ENCODE measurements at regions not wholly inside any gene's neighbourhood (a gene's known extent, or its start where the extent isn't known, plus 50 kb on each side); places are given as distances from the start of the nearest gene placed in this dataset.

GRCh38 chr2:121148481-121148880 lies 136.5 kb downstream of the TFCP2L1 start:
- DNase-seq, result no peak
- Histone ChIP-seq H3K9me3 (no peaks in the 10 kb centered on the region), H3K36me3 (no peaks in the 10 kb centered on the region), H3K4me1 (no peaks in the 10 kb centered on the region), H3K27ac (no peak overlapping the region), H3K27me3 (no peaks in the 10 kb centered on the region), H3K4me3 (no peak overlapping the region)
- TF ChIP-seq CTCF (IDR thresholded peaks at IDR 0.05) (no peak), POLR2A (IDR thresholded peaks at IDR 0.05) (no peak)
- intact Hi-C loops (cut with DNase I; ENCODE audit: low total_unique reads), result no loop called here

GRCh38 chr2:121149384-121149783 lies 135.6 kb downstream of the TFCP2L1 start:
- H3K36me3 ChIP-seq, result no peaks in the 10 kb centered on the region
- intact Hi-C loops (cut with DNase I; ENCODE audit: low total_unique reads), result no loop called here
- no peak for DNase-seq
- no peaks in the 10 kb centered on the region for H3K4me1 ChIP-seq
- H3K4me3 ChIP-seq, result no peak overlapping the region
- no peaks in the 10 kb centered on the region for H3K27me3 ChIP-seq
- TF ChIP-seq CTCF (IDR thresholded peaks at IDR 0.05) (no peak), POLR2A (IDR thresholded peaks at IDR 0.05) (no peak)
- H3K27ac ChIP-seq, result no peak overlapping the region
- H3K9me3 ChIP-seq, result no peaks in the 10 kb centered on the region

GRCh38 chr2:121150126-121150525 lies 134.9 kb downstream of the TFCP2L1 start:
- DNase-seq, result no peak
- H3K9me3 ChIP-seq, result no peaks in the 10 kb centered on the region
- no peak overlapping the region for H3K27ac ChIP-seq
- no peak overlapping the region for H3K4me3 ChIP-seq
- intact Hi-C loops (cut with DNase I; ENCODE audit: low total_unique reads), result no loop called here
- H3K27me3 ChIP-seq, result no peaks in the 10 kb centered on the region
- H3K4me1 ChIP-seq, result no peaks in the 10 kb centered on the region
- no peaks in the 10 kb centered on the region for H3K36me3 ChIP-seq
- TF ChIP-seq CTCF (IDR thresholded peaks at IDR 0.05), result no peak
- no peak for TF ChIP-seq POLR2A (IDR thresholded peaks at IDR 0.05)

GRCh38 chr2:121150713-121151112 lies 134.3 kb downstream of the TFCP2L1 start:
- Histone ChIP-seq H3K4me1 (no peaks in the 10 kb centered on the region), H3K36me3 (no peaks in the 10 kb centered on the region), H3K27me3 (no peaks in the 10 kb centered on the region), H3K4me3 (no peak overlapping the region), H3K9me3 (no peaks in the 10 kb centered on the region), H3K27ac (no peak overlapping the region)
- DNase-seq, result no peak
- TF ChIP-seq CTCF (IDR thresholded peaks at IDR 0.05) (no peak), POLR2A (IDR thresholded peaks at IDR 0.05) (no peak)
- intact Hi-C loops (cut with DNase I; ENCODE audit: low total_unique reads), result no loop called here

GRCh38 chr2:121151311-121152109 lies 133.5 kb downstream of the TFCP2L1 start:
- TF ChIP-seq POLR2A (IDR thresholded peaks at IDR 0.05) (no peak), CTCF (IDR thresholded peaks at IDR 0.05) (no peak)
- Histone ChIP-seq H3K4me3 (no peak overlapping the region), H3K27me3 (no peaks in the 10 kb centered on the region), H3K36me3 (no peaks in the 10 kb centered on the region), H3K27ac (no peak overlapping the region), H3K9me3 (no peaks in the 10 kb centered on the region), H3K4me1 (no peaks in the 10 kb centered on the region)
- DNase-seq, result no peak
- intact Hi-C loops (cut with DNase I; ENCODE audit: low total_unique reads), result no loop called here
